Trophoblast cell (in vitro differentiated cells and primary cell): ENCODE measurements at regions not wholly inside any gene's neighbourhood (a gene's known extent, or its start where the extent isn't known, plus 50 kb on each side); places are given as distances from the start of the nearest gene placed in this dataset.

Experiments
- DNase-seq, 2 donors: peaks; one replicate each; pipeline ENCODE4 v3.0.0-alpha.2; 2016
- H2AFZ ChIP-seq: 2 replicates; pipeline ENCODE4 v1.6.1; 2013; ENCODE audit warnings: low read length, moderate library complexity, mild to moderate bottlenecking; ENCODE audit not compliant: insufficient read depth, poor library complexity
- H2AK5ac ChIP-seq: 2 replicates; pipeline ENCODE4 v1.6.1; 2013; ENCODE audit warnings: mild to moderate bottlenecking, low read length
- H2BK120ac ChIP-seq: 2 replicates; pipeline ENCODE4 v1.6.1; 2013; ENCODE audit warnings: low read length, mild to moderate bottlenecking, moderate library complexity; ENCODE audit not compliant: insufficient read depth, poor library complexity
- H2BK12ac ChIP-seq: 2 replicates; pipeline ENCODE4 v1.6.1; 2013; ENCODE audit warnings: mild to moderate bottlenecking, low read length, moderate library complexity
- H2BK5ac ChIP-seq: 2 replicates; pipeline ENCODE4 v1.6.1; 2013; ENCODE audit warnings: low read length, low read depth, moderate library complexity, mild to moderate bottlenecking; ENCODE audit not compliant: poor library complexity
- H3K14ac ChIP-seq: 2 replicates; pipeline ENCODE4 v1.6.1; 2013; ENCODE audit warnings: mild to moderate bottlenecking, low read length
- H3K18ac ChIP-seq: 2 replicates; pipeline ENCODE4 v1.6.1; 2013; ENCODE audit warnings: mild to moderate bottlenecking, low read length
- H3K23ac ChIP-seq: 2 replicates; pipeline ENCODE4 v1.6.1; 2013; ENCODE audit warnings: low read length
- H3K27ac ChIP-seq: 2 replicates; pipeline ENCODE4 v1.5.1; 2013; ENCODE audit warnings: low read depth, mild to moderate bottlenecking, inconsistent platforms, low read length, moderate library complexity
- H3K27me3 ChIP-seq: 2 replicates; pipeline ENCODE4 v1.6.1; 2013; ENCODE audit warnings: inconsistent platforms, mild to moderate bottlenecking, low read length, moderate library complexity; ENCODE audit not compliant: insufficient read depth
- H3K36me3 ChIP-seq, 2 experiments: 1 replicate in 1 of 2; 2 replicates in 1 of 2; pipeline ENCODE4 v1.6.1; 2013; ENCODE audit warnings: low read length in 2 of 2, mild to moderate bottlenecking in 2 of 2, moderate library complexity in 1 of 2; ENCODE audit not compliant: insufficient read depth in 2 of 2, control insufficient read depth in 1 of 2
- H3K4ac ChIP-seq: 2 replicates; pipeline ENCODE4 v1.6.1; 2013; ENCODE audit warnings: low read depth, mild to moderate bottlenecking, low read length, moderate library complexity
- H3K4me1 ChIP-seq, 2 experiments: 1 replicate in 1 of 2; 2 replicates in 1 of 2; pipeline ENCODE4 v1.6.1; 2013; ENCODE audit warnings: low read length in 2 of 2, mild to moderate bottlenecking in 2 of 2, moderate library complexity in 1 of 2; ENCODE audit not compliant: insufficient read depth in 2 of 2, control insufficient read depth in 1 of 2
- H3K4me2 ChIP-seq: 2 replicates; pipeline ENCODE4 v1.6.1; 2013; ENCODE audit warnings: inconsistent platforms, mild to moderate bottlenecking, low read length, moderate library complexity
- H3K4me3 ChIP-seq: 2 replicates; pipeline ENCODE4 v1.5.1; 2013; ENCODE audit warnings: mild to moderate bottlenecking, low read depth, low read length, inconsistent platforms
- H3K79me1 ChIP-seq: one replicate; pipeline ENCODE4 v1.6.1; 2013; ENCODE audit warnings: low read length
- H3K79me2 ChIP-seq: 2 replicates; pipeline ENCODE4 v1.6.1; 2013; ENCODE audit warnings: low read length, mild to moderate bottlenecking; ENCODE audit not compliant: control insufficient read depth, insufficient read depth, poor library complexity
- H3K9ac ChIP-seq: 2 replicates; pipeline ENCODE4 v1.6.1; 2013; ENCODE audit warnings: mild to moderate bottlenecking, low read length
- H3K9me3 ChIP-seq: 2 replicates; pipeline ENCODE4 v1.6.1; 2013; ENCODE audit warnings: low read depth, mild to moderate bottlenecking, control low read depth, inconsistent platforms, low read length; ENCODE audit not compliant: insufficient read depth
- H4K12ac ChIP-seq: 2 replicates; pipeline ENCODE4 v1.6.1; 2013; ENCODE audit warnings: low read depth, mild to moderate bottlenecking, low read length, moderate library complexity
- H4K8ac ChIP-seq: 2 replicates; pipeline ENCODE4 v1.6.1; 2013; ENCODE audit warnings: low read depth, mild to moderate bottlenecking, low read length, moderate library complexity
- H4K91ac ChIP-seq: one replicate; pipeline ENCODE4 v1.6.1; 2013; ENCODE audit warnings: low read depth, mild to moderate bottlenecking, low read length, moderate library complexity
- WGBS: extraction: QIAGEN DNeasy Blood & Tissue Kit; methylation state at CpG from one replicate; pipeline ENCODE4 v1.1.7; 2013; ENCODE audit warnings: missing lambda C conversion rate; ENCODE audit not compliant: insufficient read length, insufficient coverage; ENCODE audit errors: extremely low coverage; 5-methylcytosine and 5-hydroxymethylcytosine counted together

- H2AK5ac ChIP-seq: no peak overlapping the region
- no peaks in the 10 kb centered on the region for H3K36me3 ChIP-seq
- H2AFZ ChIP-seq: no peak overlapping the region
- H3K27me3 ChIP-seq: no peaks in the 10 kb centered on the region
- H3K4ac ChIP-seq: no peak overlapping the region
- H2BK120ac ChIP-seq: no peak overlapping the region
- no peaks in the 10 kb centered on the region for H3K79me1 ChIP-seq
- no peak overlapping the region for H3K18ac ChIP-seq
- H3K79me2 ChIP-seq: no peaks in the 10 kb centered on the region
- no peak overlapping the region for H4K8ac ChIP-seq
- no peak overlapping the region for H3K27ac ChIP-seq
- no peak overlapping the region for H3K14ac ChIP-seq
- no peak overlapping the region for H2BK12ac ChIP-seq
- no peak overlapping the region for H4K91ac ChIP-seq
- no peak overlapping the region for H3K23ac ChIP-seq
- no peak for DNase-seq
- H2BK5ac ChIP-seq: no peak overlapping the region
- H3K4me2 ChIP-seq: no peak overlapping the region
- WGBS: no CpG with 5 or more reads among the region's 6 CpGs
- no peak overlapping the region for H3K4me3 ChIP-seq
- no peak overlapping the region for H4K12ac ChIP-seq
- H3K9ac ChIP-seq: no peak overlapping the region
- H3K9me3 ChIP-seq: no peaks in the 10 kb centered on the region
- H3K4me1 ChIP-seq: no peaks in the 10 kb centered on the region
These were observed 128.8 kb downstream of the LMNTD1 start for GRCh38 chr12:25424211-25424731.

- no peak for DNase-seq
- no CpG with 5 or more reads among the region's 11 CpGs for WGBS
- Histone ChIP-seq H2BK120ac (no peak overlapping the region), H3K9ac (no peak overlapping the region), H2BK12ac (no peak overlapping the region), H3K27ac (no peak overlapping the region), H4K12ac (no peak overlapping the region), H3K9me3 (no peaks in the 10 kb centered on the region), H3K14ac (no peak overlapping the region), H2AK5ac (no peak overlapping the region), H3K79me2 (no peaks in the 10 kb centered on the region), H3K36me3 (no peaks in the 10 kb centered on the region), H3K79me1 (no peaks in the 10 kb centered on the region), H3K23ac (no peak overlapping the region), H3K4me3 (no peak overlapping the region), H4K91ac (no peak overlapping the region), H3K18ac (no peak overlapping the region), H3K27me3 (no peaks in the 10 kb centered on the region), H3K4ac (no peak overlapping the region), H2BK5ac (no peak overlapping the region), H4K8ac (no peak overlapping the region), H3K4me2 (no peak overlapping the region), H2AFZ (no peak overlapping the region), H3K4me1 (no peaks in the 10 kb centered on the region)
These were observed 129.6 kb downstream of the LMNTD1 start for GRCh38 chr12:25423355-25424050.

GRCh38 chr12:25422241-25422640 is 130.8 kb downstream of the LMNTD1 start:
- no peak overlapping the region for H3K18ac ChIP-seq
- H3K36me3 ChIP-seq: no peaks in the 10 kb centered on the region
- H2AK5ac ChIP-seq: no peak overlapping the region
- H4K12ac ChIP-seq: no peak overlapping the region
- no peak overlapping the region for H4K8ac ChIP-seq
- no peak overlapping the region for H2BK120ac ChIP-seq
- no peak overlapping the region for H3K9ac ChIP-seq
- H3K27ac ChIP-seq: no peak overlapping the region
- no peak overlapping the region for H4K91ac ChIP-seq
- no peak overlapping the region for H3K4ac ChIP-seq
- H3K79me2 ChIP-seq: no peaks in the 10 kb centered on the region
- no peak overlapping the region for H3K23ac ChIP-seq
- no peak overlapping the region for H3K4me3 ChIP-seq
- H2BK5ac ChIP-seq: no peak overlapping the region
- WGBS: no CpG with 5 or more reads among the region's 1 CpG
- H3K79me1 ChIP-seq: no peaks in the 10 kb centered on the region
- H3K4me2 ChIP-seq: no peak overlapping the region
- no peaks in the 10 kb centered on the region for H3K4me1 ChIP-seq
- H2AFZ ChIP-seq: no peak overlapping the region
- peak in 1 of 2 donors; percentile 34 for DNase-seq
- no peak overlapping the region for H2BK12ac ChIP-seq
- H3K9me3 ChIP-seq: no peaks in the 10 kb centered on the region
- no peak overlapping the region for H3K14ac ChIP-seq
- H3K27me3 ChIP-seq: no peaks in the 10 kb centered on the region

- Histone ChIP-seq H4K8ac (no peak overlapping the region), H4K12ac (no peak overlapping the region), H2AFZ (no peak overlapping the region), H3K18ac (no peak overlapping the region), H3K23ac (no peak overlapping the region), H2BK12ac (no peak overlapping the region), H3K79me1 (no peaks in the 10 kb centered on the region), H3K27me3 (no peaks in the 10 kb centered on the region), H3K27ac (no peak overlapping the region), H3K4me1 (no peaks in the 10 kb centered on the region), H3K36me3 (no peaks in the 10 kb centered on the region), H3K9me3 (no peaks in the 10 kb centered on the region), H2AK5ac (no peak overlapping the region), H2BK5ac (no peak overlapping the region), H3K4me2 (no peak overlapping the region), H4K91ac (no peak overlapping the region), H3K14ac (no peak overlapping the region), H2BK120ac (no peak overlapping the region), H3K4ac (no peak overlapping the region), H3K4me3 (no peak overlapping the region), H3K9ac (no peak overlapping the region), H3K79me2 (no peaks in the 10 kb centered on the region)
- no peak for DNase-seq
- no CpG with 5 or more reads among the region's 2 CpGs for WGBS
These were observed 131.4 kb downstream of the LMNTD1 start for GRCh38 chr12:25421651-25422167.
